HCT116 (cell line): ENCODE measurements at regions not wholly inside any gene's neighbourhood (a gene's known extent, or its start where the extent isn't known, plus 50 kb on each side); places are given as distances from the start of the nearest gene placed in this dataset.

ENCODE experiments used
- ATAC-seq: fragments of 200-7000 bp; cut with Tn5 transposase; 2 replicates; pipeline ENCODE4 v1.9.1; 2020; ENCODE audit warnings: mild to moderate bottlenecking, moderate library complexity
- BruUV-seq: library from RNA; stranded (reverse); fragments of 400-500 nt; replicated peaks from 2 replicates; lab custom pipeline; 2021; lab: Mats Ljungman, UMichigan
- CTCF ChIA-PET: fragments of 300-600 bp; sonication (Branson Sonifier 250); formaldehyde crosslinking; loops from one replicate; lab custom pipeline; 2021; ENCODE audit warnings: antibody characterized with exemption; lab: Charles Lee
- POLR2A ChIA-PET: fragments of 300-600, 350-600 bp; sonication (Branson Sonifier 250); formaldehyde crosslinking; loops from one replicate; lab custom pipeline; 2021; ENCODE audit warnings: antibody characterized with exemption; lab: Charles Lee
- RAD21 ChIA-PET, 2 experiments: fragments of 300-600 bp; sonication (Branson Sonifier 250); formaldehyde crosslinking; loops; one replicate each; lab custom pipeline; 2023; ENCODE audit warnings: low total read pairs in 2 of 2; ENCODE audit not compliant: uncharacterized antibody in 2 of 2, unreplicated experiment in 2 of 2, low non-redundant PET in 1 of 2; lab: Charles Lee
- DNase-seq: peaks from one replicate; pipeline ENCODE4 v3.0.0-alpha.2; 2010; ENCODE audit warnings: low read depth, low spot score
- H2AFZ ChIP-seq: fragments of 200-600 bp; shearing (Covaris generic), sonication (generic); 2 replicates; pipeline ENCODE4 v1.6.1; 2017; ENCODE audit warnings: low read depth, mixed run types, mixed read lengths, antibody characterized with exemption, low read length; ENCODE audit not compliant: poor library complexity, severe bottlenecking
- H3K27ac ChIP-seq: 2 replicates; pipeline ENCODE4 v1.5.1; 2012; ENCODE audit warnings: low read depth, low read length
- H3K27me3 ChIP-seq: fragments of 200-600 bp; sonication (generic); 2 replicates; pipeline ENCODE4 v1.6.1; 2016; ENCODE audit warnings: mixed run types, low read length, mixed read lengths; ENCODE audit not compliant: insufficient read depth
- H3K36me3 ChIP-seq, 2 experiments: fragments of 200-500 bp in 1 of 2; fragments of 200-600 bp in 1 of 2; sonication (Bioruptor generic) in 1 of 2; sonication (generic) in 1 of 2; 2 replicates each; pipeline versions ENCODE4 v1.5.1 to v1.6.1; 2014 to 2016; ENCODE audit warnings: low read length in 2 of 2, inconsistent platforms in 1 of 2, mixed read lengths in 1 of 2, mixed run types in 1 of 2; ENCODE audit not compliant: insufficient read depth in 2 of 2, control insufficient read depth in 1 of 2
- H3K4me1 ChIP-seq, 2 experiments: fragments of 200-600 bp in 1 of 2; sonication (generic) in 1 of 2; 2 replicates each; pipeline versions ENCODE4 v1.5.1 to v1.6.1; 2012 to 2017; ENCODE audit warnings: low read length in 2 of 2, inconsistent platforms in 1 of 2, mild to moderate bottlenecking in 1 of 2, mixed read lengths in 1 of 2, mixed run types in 1 of 2, moderate library complexity in 1 of 2; ENCODE audit not compliant: insufficient read depth in 2 of 2, control insufficient read depth in 1 of 2
- H3K4me2 ChIP-seq: fragments of 200-600 bp; sonication (generic); 2 replicates; pipeline ENCODE4 v1.6.1; 2017; ENCODE audit warnings: mixed run types, low read length, mixed read lengths
- H3K4me3 ChIP-seq, 2 experiments: fragments of 200-600 bp in 1 of 2; sonication (generic) in 1 of 2; replicated peaks in 1 of 2; 2 replicates each; pipeline ENCODE4 v1.5.1; 2011 to 2016; ENCODE audit warnings: low read length in 2 of 2, control low read depth in 1 of 2, low read depth in 1 of 2, mild to moderate bottlenecking in 1 of 2, mixed read lengths in 1 of 2, mixed run types in 1 of 2
- H3K79me2 ChIP-seq: fragments of 200-600 bp; sonication (generic); 2 replicates; pipeline ENCODE4 v1.6.1; 2017; ENCODE audit warnings: mild to moderate bottlenecking, mixed run types, low read length, moderate library complexity, mixed read lengths; ENCODE audit not compliant: insufficient read depth
- H3K9ac ChIP-seq: fragments of 200-600 bp; sonication (generic); 2 replicates; pipeline ENCODE4 v1.6.1; 2016; ENCODE audit warnings: low read length, mixed read lengths
- H3K9me2 ChIP-seq: fragments of 200-600 bp; sonication (generic), shearing (Covaris generic); 2 replicates; pipeline ENCODE4 v1.6.1; 2017; ENCODE audit warnings: mixed run types, mild to moderate bottlenecking, moderate library complexity; ENCODE audit not compliant: insufficient read depth
- H3K9me3 ChIP-seq, 2 experiments: fragments of 200-500 bp in 1 of 2; fragments of 200-600 bp in 1 of 2; sonication (Bioruptor generic) in 1 of 2; sonication (generic) in 1 of 2; 2 replicates each; pipeline ENCODE4 v1.6.1; 2014 to 2017; ENCODE audit warnings: low read length in 2 of 2, mixed read lengths in 2 of 2, inconsistent platforms in 1 of 2, low read depth in 1 of 2, mild to moderate bottlenecking in 1 of 2, mixed run types in 1 of 2, moderate library complexity in 1 of 2; ENCODE audit not compliant: control insufficient read depth in 1 of 2, insufficient read depth in 1 of 2
- H4K20me1 ChIP-seq: fragments of 200-600 bp; sonication (generic), shearing (Covaris generic); 2 replicates; pipeline ENCODE4 v1.6.1; 2017; ENCODE audit warnings: mixed run types, mild to moderate bottlenecking, moderate library complexity; ENCODE audit not compliant: insufficient read depth
- CBX3 ChIP-seq: IDR thresholded peaks from 2 replicates; pipeline ENCODE4 v1.6.1; 2012; ENCODE audit warnings: low read depth
- CEBPB ChIP-seq: IDR thresholded peaks from 2 replicates; pipeline ENCODE4 v1.6.1; 2012; ENCODE audit warnings: low read depth
- ELF1 ChIP-seq: IDR thresholded peaks from 2 replicates; pipeline ENCODE4 v1.6.1; 2012; ENCODE audit warnings: low read depth, borderline replicate concordance
- EZH2 ChIP-seq: fragments of 200-600 bp; sonication (generic); IDR thresholded peaks from 2 replicates; pipeline ENCODE4 v1.6.1; 2017; ENCODE audit warnings: antibody characterized with exemption, mixed run types
- POLR2A ChIP-seq: IDR thresholded peaks from 2 replicates; pipeline ENCODE4 v1.7.0; 2011; ENCODE audit warnings: borderline replicate concordance; ENCODE audit not compliant: insufficient read depth, insufficient read length; ENCODE audit errors: extremely low read depth
- POLR2AphosphoS5 ChIP-seq: IDR thresholded peaks from 2 replicates; pipeline ENCODE4 v1.6.1; 2011; ENCODE audit warnings: mild to moderate bottlenecking, low read depth, low read length, moderate library complexity
- SIN3A ChIP-seq: IDR thresholded peaks from 2 replicates; pipeline ENCODE4 v1.6.1; 2012; ENCODE audit warnings: low read depth
- SP1 ChIP-seq: IDR thresholded peaks from 2 replicates; pipeline ENCODE4 v1.6.1; 2012; ENCODE audit warnings: low read depth
- SRF ChIP-seq: IDR thresholded peaks from 2 replicates; pipeline ENCODE4 v1.6.1; 2012; ENCODE audit warnings: low read depth
- ZNF274 ChIP-seq: fragments of 200-500 bp; sonication (Bioruptor generic); IDR thresholded peaks from 2 replicates; pipeline ENCODE4 v1.6.1; 2014; ENCODE audit warnings: mild to moderate bottlenecking, low read depth, low read length, inconsistent platforms
- intact Hi-C: fragments of 100-400 bp; cut with micrococcal nuclease; formaldehyde crosslinking; loops from 2 replicates; pipeline ENCODE4 v1.10.0; 2022
- TF ChIP-seq, protein P1 (sequence below): IDR thresholded peaks from 2 replicates; pipeline ENCODE4 v1.6.1; 2011; ENCODE audit warnings: mild to moderate bottlenecking, low read length, moderate library complexity; ENCODE audit not compliant: insufficient replicate concordance; ENCODE audit errors: extremely low read depth
- TF ChIP-seq, protein P2 (sequence below), 3 experiments: fragments of 200-600 bp in 1 of 3; sonication (generic) in 1 of 3; IDR thresholded peaks in 2 of 3; conservative IDR thresholded peaks in 1 of 3; 2 replicates each; pipeline ENCODE4 v1.5.1; 2012 to 2017; ENCODE audit warnings: low read depth in 2 of 3, low read length in 2 of 3, antibody characterized with exemption in 1 of 3, borderline replicate concordance in 1 of 3, control low read depth in 1 of 3, mild to moderate bottlenecking in 1 of 3, mixed read lengths in 1 of 3, mixed run types in 1 of 3, moderate library complexity in 1 of 3; ENCODE audit not compliant: insufficient read depth in 1 of 3
- TF ChIP-seq, protein P3 (sequence below): IDR thresholded peaks from 2 replicates; pipeline ENCODE4 v1.6.1; 2012

DNA sequence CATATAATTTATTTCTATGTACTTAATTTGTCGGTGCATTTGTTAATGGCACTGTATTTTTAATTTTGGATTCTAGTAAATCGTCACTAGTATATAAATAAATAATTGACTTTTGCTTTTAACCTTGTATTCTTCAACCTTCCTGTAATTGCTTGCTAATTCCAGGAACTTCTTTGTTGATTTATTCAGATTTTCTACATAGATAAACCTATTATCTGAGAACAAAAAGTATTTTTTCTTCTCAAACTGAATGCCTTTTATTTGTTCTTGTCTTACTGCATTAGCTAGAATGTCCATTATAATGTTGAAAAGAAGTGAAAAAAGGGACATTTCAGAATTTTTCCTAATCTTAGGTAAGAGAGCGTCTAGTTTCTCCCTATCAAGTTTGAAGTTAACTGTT, 839.1 kb downstream of the SH3BGRL start:
- no peaks in the 10 kb centered on the region for H3K27me3 ChIP-seq
- no peaks in the 10 kb centered on the region for H4K20me1 ChIP-seq
- H3K27ac ChIP-seq, result no peak overlapping the region
- no TSS peak for BruUV-seq
- H3K9me2 ChIP-seq, result no peaks in the 10 kb centered on the region
- no peak for ATAC-seq
- no peak overlapping the region for H3K9ac ChIP-seq
- H3K4me1 ChIP-seq, result no peaks in the 10 kb centered on the region
- no peaks in the 10 kb centered on the region for H3K36me3 ChIP-seq
- no peaks in the 10 kb centered on the region for H3K79me2 ChIP-seq
- intact Hi-C loops, result no loop called here
- DNase-seq, result no peak
- CTCF ChIA-PET, result no interaction called here
- H3K4me3 ChIP-seq, result no peak overlapping the region
- TF ChIP-seq SRF (no peak), ELF1 (no peak), ZNF274 (no peak), POLR2A (no peak), EZH2 (no peak), SP1 (no peak), CBX3 (no peak), POLR2AphosphoS5 (no peak), SIN3A (no peak), CEBPB (no peak)
- TF ChIP-seq, protein P1, sequence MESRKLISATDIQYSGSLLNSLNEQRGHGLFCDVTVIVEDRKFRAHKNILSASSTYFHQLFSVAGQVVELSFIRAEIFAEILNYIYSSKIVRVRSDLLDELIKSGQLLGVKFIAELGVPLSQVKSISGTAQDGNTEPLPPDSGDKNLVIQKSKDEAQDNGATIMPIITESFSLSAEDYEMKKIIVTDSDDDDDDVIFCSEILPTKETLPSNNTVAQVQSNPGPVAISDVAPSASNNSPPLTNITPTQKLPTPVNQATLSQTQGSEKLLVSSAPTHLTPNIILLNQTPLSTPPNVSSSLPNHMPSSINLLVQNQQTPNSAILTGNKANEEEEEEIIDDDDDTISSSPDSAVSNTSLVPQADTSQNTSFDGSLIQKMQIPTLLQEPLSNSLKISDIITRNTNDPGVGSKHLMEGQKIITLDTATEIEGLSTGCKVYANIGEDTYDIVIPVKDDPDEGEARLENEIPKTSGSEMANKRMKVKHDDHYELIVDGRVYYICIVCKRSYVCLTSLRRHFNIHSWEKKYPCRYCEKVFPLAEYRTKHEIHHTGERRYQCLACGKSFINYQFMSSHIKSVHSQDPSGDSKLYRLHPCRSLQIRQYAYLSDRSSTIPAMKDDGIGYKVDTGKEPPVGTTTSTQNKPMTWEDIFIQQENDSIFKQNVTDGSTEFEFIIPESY, result no peak
- TF ChIP-seq, protein P2, sequence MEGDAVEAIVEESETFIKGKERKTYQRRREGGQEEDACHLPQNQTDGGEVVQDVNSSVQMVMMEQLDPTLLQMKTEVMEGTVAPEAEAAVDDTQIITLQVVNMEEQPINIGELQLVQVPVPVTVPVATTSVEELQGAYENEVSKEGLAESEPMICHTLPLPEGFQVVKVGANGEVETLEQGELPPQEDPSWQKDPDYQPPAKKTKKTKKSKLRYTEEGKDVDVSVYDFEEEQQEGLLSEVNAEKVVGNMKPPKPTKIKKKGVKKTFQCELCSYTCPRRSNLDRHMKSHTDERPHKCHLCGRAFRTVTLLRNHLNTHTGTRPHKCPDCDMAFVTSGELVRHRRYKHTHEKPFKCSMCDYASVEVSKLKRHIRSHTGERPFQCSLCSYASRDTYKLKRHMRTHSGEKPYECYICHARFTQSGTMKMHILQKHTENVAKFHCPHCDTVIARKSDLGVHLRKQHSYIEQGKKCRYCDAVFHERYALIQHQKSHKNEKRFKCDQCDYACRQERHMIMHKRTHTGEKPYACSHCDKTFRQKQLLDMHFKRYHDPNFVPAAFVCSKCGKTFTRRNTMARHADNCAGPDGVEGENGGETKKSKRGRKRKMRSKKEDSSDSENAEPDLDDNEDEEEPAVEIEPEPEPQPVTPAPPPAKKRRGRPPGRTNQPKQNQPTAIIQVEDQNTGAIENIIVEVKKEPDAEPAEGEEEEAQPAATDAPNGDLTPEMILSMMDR (IDR thresholded peaks at IDR 0.05 in 2 of 3, conservative IDR thresholded peaks at IDR 0.05 in 1 of 3; ENCODE audit: borderline replicate concordance in 1 of 3, insufficient read depth in 1 of 3, low read depth in 2 of 3, low read length in 2 of 3), result no peak
- TF ChIP-seq, protein P3, sequence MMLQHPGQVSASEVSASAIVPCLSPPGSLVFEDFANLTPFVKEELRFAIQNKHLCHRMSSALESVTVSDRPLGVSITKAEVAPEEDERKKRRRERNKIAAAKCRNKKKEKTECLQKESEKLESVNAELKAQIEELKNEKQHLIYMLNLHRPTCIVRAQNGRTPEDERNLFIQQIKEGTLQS, result no peak
- TF ChIP-seq, all 23 proteins: peak for 0
- Histone ChIP-seq H3K9me3 (no peaks in the 10 kb centered on the region), H2AFZ (no peak overlapping the region), H3K4me2 (no peak overlapping the region)
- RAD21 ChIA-PET, result no interaction called here
- POLR2A ChIA-PET, result no interaction called here
